A549 (cell line): ENCODE measurements at regions not wholly inside any gene's neighbourhood (a gene's known extent, or its start where the extent isn't known, plus 50 kb on each side); places are given as distances from the start of the nearest gene placed in this dataset.

Source experiments
- CTCF ChIP-seq: fragments of >200 bp; sonication (Bioruptor Twin); formaldehyde crosslinking; IDR thresholded peaks from 3 replicates; pipeline ENCODE4 v1.5.1; 2016
- EP300 ChIP-seq, 2 experiments: fragments of >200 bp; sonication (Bioruptor Twin); formaldehyde crosslinking; IDR thresholded peaks; 2 replicates in 1 of 2; 3 replicates in 1 of 2; pipeline ENCODE4 v1.6.1; 2016 to 2017
- MAFK ChIP-seq: fragments of 450-650 bp; IDR thresholded peaks from 2 replicates; pipeline ENCODE4 v1.6.1; 2014; ENCODE audit not compliant: partially characterized antibody
- MAX ChIP-seq: IDR thresholded peaks from 2 replicates; pipeline ENCODE4 v1.6.1; 2012
- MYC ChIP-seq: IDR thresholded peaks from 2 replicates; pipeline ENCODE4 v1.6.1; 2012; ENCODE audit warnings: mild to moderate bottlenecking, inconsistent platforms, low read length, improper control_type of control experiment, borderline replicate concordance
- POLR2A ChIP-seq: IDR thresholded peaks from 2 replicates; pipeline ENCODE4 v1.6.1; 2012; ENCODE audit warnings: mild to moderate bottlenecking, low read length
- RFX5 ChIP-seq: fragments of 450-650 bp; IDR thresholded peaks from 2 replicates; pipeline ENCODE4 v1.7.1; 2014; ENCODE audit warnings: antibody characterized with exemption, mild to moderate bottlenecking, moderate library complexity

- no peak for TF ChIP-seq CTCF
- TF ChIP-seq EP300 (IDR thresholded peaks at IDR 0.05): no peak
- no peak for TF ChIP-seq MAFK
- TF ChIP-seq RFX5: no peak
- TF ChIP-seq POLR2A: no peak
- no peak for TF ChIP-seq MAX
- TF ChIP-seq MYC: no peak
Observed at GRCh38 chr1:115530407-115530806, 111.4 kb upstream of the VANGL1 start.
